Mammary epithelial cell (primary cell): ENCODE measurements at regions not wholly inside any gene's neighbourhood (a gene's known extent, or its start where the extent isn't known, plus 50 kb on each side); places are given as distances from the start of the nearest gene placed in this dataset.

Experiments
- EZH2 ChIP-seq: IDR thresholded peaks from 2 replicates; pipeline ENCODE4 v1.6.1; 2012; ENCODE audit warnings: low read length, inconsistent platforms, borderline replicate concordance
- TF ChIP-seq, protein P1 (sequence below), 2 donors: IDR thresholded peaks in 1 of 2; conservative IDR thresholded peaks in 1 of 2; 2 replicates each; pipeline ENCODE4 v1.5.1; 2011 to 2012; ENCODE audit warnings: inconsistent platforms in 2 of 2, low read length in 2 of 2, mild to moderate bottlenecking in 2 of 2, control low read depth in 1 of 2, low read depth in 1 of 2; ENCODE audit not compliant: insufficient read depth in 1 of 2; ENCODE audit errors: extremely low read depth in 1 of 2

DNA sequence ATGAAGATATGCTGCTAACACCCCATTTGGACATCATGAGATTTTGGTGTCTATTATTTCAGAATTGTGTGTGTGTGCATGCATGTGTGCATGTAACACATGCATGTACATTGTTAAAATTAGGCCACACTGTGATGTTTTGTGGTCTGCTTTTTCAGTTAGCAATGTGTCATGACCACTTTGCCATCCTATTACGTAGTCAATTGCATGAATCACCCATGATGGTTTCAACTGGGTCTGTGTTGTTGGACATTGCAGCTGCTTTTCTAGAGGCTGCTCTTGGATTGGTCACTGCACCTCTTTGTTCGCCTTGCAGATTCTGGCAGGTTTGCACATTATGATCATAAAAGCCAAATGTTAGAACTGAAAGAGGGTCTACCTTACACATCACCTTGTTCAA lies 101.0 kb upstream of the THBS1 start:
- TF ChIP-seq, protein P1, sequence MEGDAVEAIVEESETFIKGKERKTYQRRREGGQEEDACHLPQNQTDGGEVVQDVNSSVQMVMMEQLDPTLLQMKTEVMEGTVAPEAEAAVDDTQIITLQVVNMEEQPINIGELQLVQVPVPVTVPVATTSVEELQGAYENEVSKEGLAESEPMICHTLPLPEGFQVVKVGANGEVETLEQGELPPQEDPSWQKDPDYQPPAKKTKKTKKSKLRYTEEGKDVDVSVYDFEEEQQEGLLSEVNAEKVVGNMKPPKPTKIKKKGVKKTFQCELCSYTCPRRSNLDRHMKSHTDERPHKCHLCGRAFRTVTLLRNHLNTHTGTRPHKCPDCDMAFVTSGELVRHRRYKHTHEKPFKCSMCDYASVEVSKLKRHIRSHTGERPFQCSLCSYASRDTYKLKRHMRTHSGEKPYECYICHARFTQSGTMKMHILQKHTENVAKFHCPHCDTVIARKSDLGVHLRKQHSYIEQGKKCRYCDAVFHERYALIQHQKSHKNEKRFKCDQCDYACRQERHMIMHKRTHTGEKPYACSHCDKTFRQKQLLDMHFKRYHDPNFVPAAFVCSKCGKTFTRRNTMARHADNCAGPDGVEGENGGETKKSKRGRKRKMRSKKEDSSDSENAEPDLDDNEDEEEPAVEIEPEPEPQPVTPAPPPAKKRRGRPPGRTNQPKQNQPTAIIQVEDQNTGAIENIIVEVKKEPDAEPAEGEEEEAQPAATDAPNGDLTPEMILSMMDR (conservative IDR thresholded peaks at IDR 0.05 in 1 of 2, IDR thresholded peaks at IDR 0.05 in 1 of 2; ENCODE audit: extremely low read depth in 1 of 2, insufficient read depth in 1 of 2, low read depth in 1 of 2, low read length in 2 of 2) = no peak
- no peak for TF ChIP-seq EZH2
